ENCODE measurements at regions not wholly inside any gene's neighbourhood (a gene's known extent, or its start where the extent isn't known, plus 50 kb on each side); places are given as distances from the start of the nearest gene placed in this dataset.

- ChIA-PET POLR2A (no interaction called here), CTCF (no interaction called here)
- Histone ChIP-seq H3K27ac (ENCODE audit: extremely low read depth, low read depth, low read length) (no peak overlapping the region), H3K4me1 (ENCODE audit: control insufficient read depth, insufficient read depth, low read length) (no peaks in the 10 kb centered on the region), H3K36me3 (ENCODE audit: control insufficient read depth in 2 of 2, insufficient read depth in 1 of 2, low read length in 2 of 2) (no peaks in the 10 kb centered on the region), H3K4me3 (ENCODE audit: low read depth, low read length) (no peak overlapping the region), H3K9me3 (ENCODE audit: control insufficient read depth, insufficient read depth, low read depth, low read length) (no peaks in the 10 kb centered on the region)
- no peak for TF ChIP-seq TRIM28 (IDR thresholded peaks at IDR 0.05; ENCODE audit: borderline replicate concordance, low read length)
- no peak for TF ChIP-seq ZSCAN18 (tag by site-specific recombination; IDR thresholded peaks at IDR 0.05)
- no peak for TF ChIP-seq ZFHX2 (tag by site-specific recombination; conservative IDR thresholded peaks at IDR 0.05)
- no peak for TF ChIP-seq ZNF704 (tag by site-specific recombination; IDR thresholded peaks at IDR 0.05)
- no peak for TF ChIP-seq ZNF335 (tag by site-specific recombination; conservative IDR thresholded peaks at IDR 0.05)
- no peak for TF ChIP-seq ZNF654 (tag by site-specific recombination; IDR thresholded peaks at IDR 0.05; ENCODE audit: low read depth)
- TF ChIP-seq ZFP3 (tag by site-specific recombination; IDR thresholded peaks at IDR 0.05; ENCODE audit: low read depth): no peak
- no peak for TF ChIP-seq MEIS1 (CRISPR knock-in tag; IDR thresholded peaks at IDR 0.05; ENCODE audit: borderline replicate concordance)
- no peak for TF ChIP-seq ZNF423 (tag by site-specific recombination; IDR thresholded peaks at IDR 0.05)
Observed at GRCh38 chr18:44539926-44540325, 140.8 kb upstream of the SETBP1 start.

- no peak overlapping the region for H3K27ac ChIP-seq (ENCODE audit: extremely low read depth, low read depth, low read length)
- ChIA-PET POLR2A (no interaction called here), CTCF (interaction anchor here (1.0 to 1.7 kb wide), 2 partner anchors 12 to 38 kb away, joined by 3 read pairs; no protein-coding TSS in a partner anchor)
- no peak for TF ChIP-seq ZNF692 (tag by site-specific recombination; IDR thresholded peaks at IDR 0.05)
- TF ChIP-seq ZNF157 (tag by site-specific recombination; IDR thresholded peaks at IDR 0.05): no peak
- no peak for TF ChIP-seq ZNF280D (tag by site-specific recombination; IDR thresholded peaks at IDR 0.05)
- no peak for TF ChIP-seq ZNF664 (tag by site-specific recombination; IDR thresholded peaks at IDR 0.05)
- TF ChIP-seq ZNF76 (tag by site-specific recombination; IDR thresholded peaks at IDR 0.05; ENCODE audit: borderline replicate concordance, low read depth): no peak
- no peak for TF ChIP-seq SCRT2 (tag by site-specific recombination; IDR thresholded peaks at IDR 0.05)
- no peak for TF ChIP-seq ZNF626 (tag by site-specific recombination; IDR thresholded peaks at IDR 0.05)
- TF ChIP-seq HOXC10 (CRISPR knock-in tag; IDR thresholded peaks at IDR 0.05): no peak
- no peak for TF ChIP-seq ZNF596 (tag by site-specific recombination; IDR thresholded peaks at IDR 0.05)
- TF ChIP-seq ZNF513 (tag by site-specific recombination; IDR thresholded peaks at IDR 0.05): no peak
- TF ChIP-seq ZNF155 (tag by site-specific recombination; IDR thresholded peaks at IDR 0.05): no peak
- H3K4me3 ChIP-seq (ENCODE audit: low read depth, low read length): no peak overlapping the region
- H3K4me1 ChIP-seq (ENCODE audit: control insufficient read depth, insufficient read depth, low read length): no peaks in the 10 kb centered on the region
- no peaks in the 10 kb centered on the region for H3K36me3 ChIP-seq (ENCODE audit: control insufficient read depth in 2 of 2, insufficient read depth in 1 of 2, low read length in 2 of 2)
- no peaks in the 10 kb centered on the region for H3K9me3 ChIP-seq (ENCODE audit: control insufficient read depth, insufficient read depth, low read depth, low read length)
Observed at GRCh38 chr18:44541159-44541558, 139.5 kb upstream of the SETBP1 start.

All from HEK293 (cell line).